ENCODE measurements at regions not wholly inside any gene's neighbourhood (a gene's known extent, or its start where the extent isn't known, plus 50 kb on each side); places are given as distances from the start of the nearest gene placed in this dataset.
"Not testable (repeated sequence)": the region's sequence is repeated elsewhere in the genome, so short reads cannot be mapped to it uniquely, and the experiment has no call there.

- ChIA-PET CTCF (no interaction called here), POLR2A (no interaction called here)
- Mint-ChIP-seq H3K4me1 (no peaks in the 10 kb centered on the region), H3K4me3 (no peak overlapping the region), H3K27ac (no peak overlapping the region), H3K36me3 (ENCODE audit: low read depth) (no peaks in the 10 kb centered on the region), H3K9me3 (no peaks in the 10 kb centered on the region), H3K27me3 (no peaks in the 10 kb centered on the region)
- no peak for TF ChIP-seq CTCF (IDR thresholded peaks at IDR 0.05)
- intact Hi-C loops (cut with micrococcal nuclease), result no loop called here
- DNase-seq (no peak), ATAC-seq (ENCODE audit: low read depth) (no peak)
These were observed 658.0 kb upstream of the NRG3 start for GRCh38 chr10:81216949-81217348.

GRCh38 chr10:81218307-81218706, 656.7 kb upstream of the NRG3 start:
- ChIA-PET POLR2A (no interaction called here), CTCF (no interaction called here)
- Mint-ChIP-seq H3K9me3 (peaks cover 2% of the 10 kb centered on the region), H3K4me3 (no peak overlapping the region), H3K36me3 (ENCODE audit: low read depth) (no peaks in the 10 kb centered on the region), H3K27me3 (no peaks in the 10 kb centered on the region), H3K4me1 (no peaks in the 10 kb centered on the region), H3K27ac (no peak overlapping the region)
- ATAC-seq (ENCODE audit: low read depth), result no peak
- intact Hi-C loops (cut with micrococcal nuclease), result no loop called here
- no peak for TF ChIP-seq CTCF (IDR thresholded peaks at IDR 0.05)
- DNase-seq, result no peak

- Mint-ChIP-seq H3K27ac (no peak overlapping the region), H3K4me1 (no peaks in the 10 kb centered on the region), H3K4me3 (no peak overlapping the region), H3K36me3 (ENCODE audit: low read depth) (no peaks in the 10 kb centered on the region), H3K9me3 (peaks cover 2% of the 10 kb centered on the region), H3K27me3 (no peaks in the 10 kb centered on the region)
- intact Hi-C loops (cut with micrococcal nuclease), result no loop called here
- ChIA-PET POLR2A (no interaction called here), CTCF (no interaction called here)
- ATAC-seq (ENCODE audit: low read depth) (no peak), DNase-seq (no peak)
- no peak for TF ChIP-seq CTCF (IDR thresholded peaks at IDR 0.05)
These were observed 655.2 kb upstream of the NRG3 start for GRCh38 chr10:81219758-81220157.

DNA sequence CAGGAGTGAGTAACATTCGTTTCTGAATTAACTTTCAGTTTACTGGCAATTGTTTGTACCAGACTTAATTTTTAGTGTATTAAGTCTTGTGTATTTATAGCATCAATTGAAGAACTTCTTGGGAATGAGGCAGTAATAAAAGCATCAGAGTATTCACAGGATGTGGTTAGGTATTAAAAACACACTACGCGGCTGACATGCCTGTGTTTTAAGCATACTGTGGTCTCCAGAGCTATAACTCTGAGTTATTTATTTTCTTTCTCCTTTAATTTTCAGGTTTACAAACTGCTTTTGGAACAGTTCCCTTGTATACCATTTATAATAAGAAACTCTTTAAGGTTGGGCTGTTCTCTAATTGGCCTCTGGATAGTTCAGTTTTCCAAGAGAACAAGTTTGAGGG, 626.1 kb upstream of the NRG3 start:
- H3K27me3 Mint-ChIP-seq, result no peaks in the 10 kb centered on the region
- no peaks in the 10 kb centered on the region for H3K9me3 Mint-ChIP-seq
- H3K27ac Mint-ChIP-seq, result no peak overlapping the region
- H3K4me3 Mint-ChIP-seq, result no peak overlapping the region
- ATAC-seq (ENCODE audit: low read depth), result no peak
- intact Hi-C loops (cut with micrococcal nuclease), result no loop called here
- POLR2A ChIA-PET, result no interaction called here
- no peaks in the 10 kb centered on the region for H3K36me3 Mint-ChIP-seq (ENCODE audit: low read depth)
- DNase-seq, result no peak
- no peaks in the 10 kb centered on the region for H3K4me1 Mint-ChIP-seq
- no peak for TF ChIP-seq CTCF (IDR thresholded peaks at IDR 0.05)
- CTCF ChIA-PET, result no interaction called here

- no peak overlapping the region for H3K27ac Mint-ChIP-seq
These were observed 623.4 kb upstream of the NRG3 start for GRCh38 chr10:81251457-81252115.

DNA sequence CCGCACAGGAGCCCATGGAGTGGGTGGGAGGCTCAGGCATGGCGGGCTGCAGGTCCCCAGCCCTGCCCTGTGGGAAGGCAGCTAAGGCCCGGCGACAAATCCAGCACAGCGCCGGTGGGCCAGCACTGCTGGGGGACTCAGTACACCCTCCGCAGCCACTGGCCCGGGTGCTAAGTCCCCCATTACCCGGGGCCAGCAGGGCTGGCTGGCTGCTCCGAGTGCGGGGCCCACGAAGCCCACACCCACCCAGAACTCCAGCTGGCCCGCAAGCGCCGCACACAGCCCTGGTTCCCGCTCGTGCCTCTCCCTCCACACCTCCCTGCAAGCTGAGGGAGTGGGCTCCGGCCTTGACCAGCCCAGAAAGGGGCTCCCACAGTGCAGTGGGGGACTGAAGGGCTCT, 610.0 kb upstream of the NRG3 start:
- H3K27ac Mint-ChIP-seq; H3K4me3 Mint-ChIP-seq; H3K36me3 Mint-ChIP-seq (ENCODE audit: low read depth); ATAC-seq (ENCODE audit: low read depth); intact Hi-C loops (cut with micrococcal nuclease); H3K27me3 Mint-ChIP-seq; POLR2A ChIA-PET; CTCF ChIA-PET; H3K4me1 Mint-ChIP-seq; DNase-seq; H3K9me3 Mint-ChIP-seq: not testable (repeated sequence)

More at GRCh38 chr10:81251457-81252115, 623.4 kb upstream of the NRG3 start:
- Mint-ChIP-seq H3K27me3 (no peaks in the 10 kb centered on the region), H3K36me3 (ENCODE audit: low read depth) (no peaks in the 10 kb centered on the region), H3K4me1 (no peaks in the 10 kb centered on the region), H3K9me3 (no peaks in the 10 kb centered on the region), H3K4me3 (no peak overlapping the region)
- no peak for TF ChIP-seq CTCF (IDR thresholded peaks at IDR 0.05)
- intact Hi-C loops (cut with micrococcal nuclease), result no loop called here
- no peak for DNase-seq
- ChIA-PET POLR2A (no interaction called here), CTCF (no interaction called here)
- ATAC-seq (ENCODE audit: low read depth), result no peak

All from activated B cell treated with CpG ODN at 0.5 μM for 24 hours (primary cell).